Upper lobe of left lung (tissue), 4 donors: ENCODE measurements at regions not wholly inside any gene's neighbourhood (a gene's known extent, or its start where the extent isn't known, plus 50 kb on each side); places are given as distances from the start of the nearest gene placed in this dataset.

Source experiments
- EP300 ChIP-seq, 4 donors: sonication (generic); formaldehyde crosslinking; IDR thresholded peaks; one replicate each; pipeline ENCODE4 v1.5.1; 2017; ENCODE audit warnings: antibody characterized with exemption in 4 of 4, control low read depth in 2 of 4
- POLR2A ChIP-seq, 4 donors: fragments of 450-650 bp; IDR thresholded peaks; one replicate each; pipeline ENCODE4 v1.5.1; 2016 to 2017; ENCODE audit warnings: antibody characterized with exemption in 4 of 4, mild to moderate bottlenecking in 2 of 4
- POLR2AphosphoS5 ChIP-seq, 2 donors: sonication (generic); formaldehyde crosslinking; IDR thresholded peaks; one replicate each; pipeline ENCODE4 v1.5.1; 2017; ENCODE audit warnings: antibody characterized with exemption in 2 of 2
- TF ChIP-seq, protein P1 (sequence below), 6 experiments: fragments of 450-650 bp in 4 of 6; fragments of 200-600 bp in 2 of 6; sonication (generic) in 2 of 6; IDR thresholded peaks; one replicate each; pipeline ENCODE4 v1.5.1; 2016 to 2019; ENCODE audit warnings: antibody characterized with exemption in 6 of 6

DNA sequence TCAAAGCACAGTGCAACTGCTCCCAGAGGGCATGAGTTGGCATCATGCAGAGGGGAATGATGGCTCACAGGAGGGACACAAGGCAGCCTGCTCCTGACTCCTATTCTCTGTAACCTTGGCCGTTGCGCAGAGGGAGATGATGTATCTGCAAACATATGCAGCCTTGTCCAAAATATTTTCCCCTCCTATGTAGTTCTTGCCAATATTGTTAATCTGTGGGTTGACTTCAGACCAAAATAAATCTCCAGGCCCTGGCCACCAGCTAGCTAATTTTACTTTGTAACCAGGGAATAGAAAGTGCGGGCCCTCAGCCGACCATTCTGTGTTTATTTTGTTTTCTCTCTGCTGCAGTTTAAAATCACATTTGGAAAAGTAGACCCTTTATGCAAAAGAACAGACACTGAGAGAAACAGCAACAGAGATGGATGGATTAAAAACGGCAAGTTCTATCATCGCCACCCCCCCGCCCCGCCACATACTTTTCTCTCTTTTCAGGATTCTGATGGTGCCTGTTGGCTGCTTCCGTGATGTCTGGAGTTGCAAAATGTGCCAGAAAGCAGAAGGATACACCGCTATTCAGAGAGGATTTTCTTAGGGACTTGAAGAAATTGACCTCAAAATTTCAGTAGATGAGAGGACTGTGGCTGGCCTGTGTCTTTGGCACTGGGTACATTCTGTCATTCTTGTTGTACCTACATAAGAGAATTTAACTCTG, 185.3 kb upstream of the BCOR start:
- TF ChIP-seq, protein P1, sequence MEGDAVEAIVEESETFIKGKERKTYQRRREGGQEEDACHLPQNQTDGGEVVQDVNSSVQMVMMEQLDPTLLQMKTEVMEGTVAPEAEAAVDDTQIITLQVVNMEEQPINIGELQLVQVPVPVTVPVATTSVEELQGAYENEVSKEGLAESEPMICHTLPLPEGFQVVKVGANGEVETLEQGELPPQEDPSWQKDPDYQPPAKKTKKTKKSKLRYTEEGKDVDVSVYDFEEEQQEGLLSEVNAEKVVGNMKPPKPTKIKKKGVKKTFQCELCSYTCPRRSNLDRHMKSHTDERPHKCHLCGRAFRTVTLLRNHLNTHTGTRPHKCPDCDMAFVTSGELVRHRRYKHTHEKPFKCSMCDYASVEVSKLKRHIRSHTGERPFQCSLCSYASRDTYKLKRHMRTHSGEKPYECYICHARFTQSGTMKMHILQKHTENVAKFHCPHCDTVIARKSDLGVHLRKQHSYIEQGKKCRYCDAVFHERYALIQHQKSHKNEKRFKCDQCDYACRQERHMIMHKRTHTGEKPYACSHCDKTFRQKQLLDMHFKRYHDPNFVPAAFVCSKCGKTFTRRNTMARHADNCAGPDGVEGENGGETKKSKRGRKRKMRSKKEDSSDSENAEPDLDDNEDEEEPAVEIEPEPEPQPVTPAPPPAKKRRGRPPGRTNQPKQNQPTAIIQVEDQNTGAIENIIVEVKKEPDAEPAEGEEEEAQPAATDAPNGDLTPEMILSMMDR (IDR thresholded peaks at IDR 0.05), result no peak
- TF ChIP-seq POLR2AphosphoS5 (IDR thresholded peaks at IDR 0.05) (no peak), POLR2A (IDR thresholded peaks at IDR 0.05) (no peak), EP300 (IDR thresholded peaks at IDR 0.05) (no peak)
